GM23338 (cell line): ENCODE measurements at regions not wholly inside any gene's neighbourhood (a gene's known extent, or its start where the extent isn't known, plus 50 kb on each side); places are given as distances from the start of the nearest gene placed in this dataset.

Experiments used
- ATAC-seq: fragments of 200-7000 bp; cut with Tn5 transposase; 3 replicates; pipeline ENCODE4 v1.9.1; 2020
- DNase-seq: peaks from one replicate; pipeline ENCODE4 v3.0.0-alpha.2; 2015; ENCODE audit warnings: low spot score
- H2AFZ ChIP-seq: fragments of 200-600 bp; sonication (generic); 2 replicates; pipeline ENCODE4 v1.8.0; 2016; ENCODE audit warnings: antibody characterized with exemption, mild to moderate bottlenecking, moderate library complexity
- H3F3A ChIP-seq: fragments of 200-600 bp; sonication (generic); replicated peaks from 2 replicates; pipeline ENCODE4 v1.8.0; 2017; ENCODE audit warnings: antibody characterized with exemption, mixed run types, low read depth
- H3K27ac ChIP-seq: fragments of 200-600 bp; sonication (generic); 2 replicates; pipeline ENCODE4 v1.6.1; 2016; ENCODE audit warnings: low read depth
- H3K27me3 ChIP-seq: fragments of 200-600 bp; sonication (generic); 2 replicates; pipeline ENCODE4 v1.8.0; 2016; ENCODE audit warnings: mild to moderate bottlenecking, mixed run types, moderate library complexity; ENCODE audit not compliant: insufficient read depth
- H3K36me3 ChIP-seq: fragments of 200-600 bp; sonication (generic); 2 replicates; pipeline ENCODE4 v1.8.0; 2016; ENCODE audit warnings: mild to moderate bottlenecking; ENCODE audit not compliant: insufficient read depth
- H3K4me1 ChIP-seq: fragments of 200-600 bp; sonication (generic); 2 replicates; pipeline ENCODE4 v1.8.0; 2016; ENCODE audit warnings: mild to moderate bottlenecking, moderate library complexity; ENCODE audit not compliant: insufficient read depth
- H3K4me2 ChIP-seq: fragments of 200-600 bp; sonication (generic); 2 replicates; pipeline ENCODE4 v1.7.1; 2017; ENCODE audit warnings: mixed run types
- H3K4me3 ChIP-seq: fragments of 200-600 bp; sonication (generic); 2 replicates; pipeline ENCODE4 v1.6.1; 2016; ENCODE audit warnings: mixed run types
- H3K79me2 ChIP-seq: fragments of 200-600 bp; sonication (generic); replicated peaks from 2 replicates; pipeline ENCODE4 v1.8.0; 2017; ENCODE audit warnings: mild to moderate bottlenecking; ENCODE audit not compliant: insufficient read depth
- H3K9me2 ChIP-seq: fragments of 200-600 bp; sonication (generic); 2 replicates; pipeline ENCODE4 v1.8.0; 2017; ENCODE audit not compliant: insufficient read depth
- H4K20me1 ChIP-seq: fragments of 200-600 bp; sonication (generic); replicated peaks from 2 replicates; pipeline ENCODE4 v1.8.0; 2017; ENCODE audit warnings: mild to moderate bottlenecking; ENCODE audit not compliant: insufficient read depth
- H3K27ac Mint-ChIP-seq: 2 replicates; pipeline ENCODE4 v1.8.0; 2020; ENCODE audit warnings: inconsistent platforms, mild to moderate bottlenecking, moderate library complexity, mixed read lengths
- H3K27me3 Mint-ChIP-seq: 3 replicates; pipeline ENCODE4 v1.8.0; 2022; ENCODE audit warnings: low read depth, mild to moderate bottlenecking, moderate library complexity, mixed read lengths, inconsistent platforms; ENCODE audit not compliant: insufficient read depth, poor library complexity
- H3K36me3 Mint-ChIP-seq: 3 replicates; pipeline ENCODE4 v1.8.0; 2021; ENCODE audit warnings: low read depth, mild to moderate bottlenecking, inconsistent platforms, moderate library complexity, mixed read lengths
- H3K4me1 Mint-ChIP-seq: 3 replicates; pipeline ENCODE4 v1.8.0; 2020; ENCODE audit warnings: mild to moderate bottlenecking, inconsistent platforms, mixed read lengths
- H3K4me3 Mint-ChIP-seq: 3 replicates; pipeline ENCODE4 v1.8.0; 2021; ENCODE audit warnings: moderate library complexity, mild to moderate bottlenecking, inconsistent platforms, mixed read lengths
- H3K9me3 Mint-ChIP-seq: 3 replicates; pipeline ENCODE4 v1.8.0; 2020; ENCODE audit warnings: moderate library complexity, mild to moderate bottlenecking, inconsistent platforms, mixed read lengths
- CREB1 ChIP-seq: fragments of 250-450 bp; sonication (Bioruptor Pico); IDR thresholded peaks from 2 replicates; pipeline ENCODE4 v1.5.0; 2020; ENCODE audit warnings: low read depth, mild to moderate bottlenecking, moderate library complexity
- CTCF ChIP-seq, 2 experiments: fragments of 200-600 bp in 1 of 2; sonication (generic) in 1 of 2; conservative IDR thresholded peaks; 2 replicates each; pipeline versions ENCODE4 v1.5.1 to v1.6.1; 2016 to 2017; ENCODE audit warnings: antibody characterized with exemption in 2 of 2, low read depth in 2 of 2, mild to moderate bottlenecking in 2 of 2, moderate library complexity in 1 of 2
- ETS1 ChIP-seq: IDR thresholded peaks from 2 replicates; pipeline ENCODE4 v1.6.1; 2016; ENCODE audit warnings: antibody characterized with exemption
- EZH2 ChIP-seq: fragments of 200-600 bp; sonication (generic); IDR thresholded peaks from one replicate; pipeline ENCODE4 v1.8.0; 2017; ENCODE audit warnings: antibody characterized with exemption, mild to moderate bottlenecking, low read depth; ENCODE audit not compliant: unreplicated experiment
- POLR2AphosphoS5 ChIP-seq: IDR thresholded peaks from 2 replicates; pipeline ENCODE4 v1.6.1; 2016; ENCODE audit warnings: antibody characterized with exemption, low read depth
- REST ChIP-seq: IDR thresholded peaks from one replicate; pipeline ENCODE4 v1.6.1; 2018; ENCODE audit warnings: antibody characterized with exemption; ENCODE audit not compliant: unreplicated experiment
- STAT1 ChIP-seq: IDR thresholded peaks from one replicate; pipeline ENCODE4 v1.6.1; 2016; ENCODE audit warnings: antibody characterized with exemption; ENCODE audit not compliant: unreplicated experiment
- ZNF114 ChIP-seq: fragments of 250-450 bp; sonication (Bioruptor Pico); IDR thresholded peaks from 2 replicates; pipeline ENCODE4 v1.5.0; 2020; ENCODE audit warnings: mild to moderate bottlenecking, moderate library complexity
- ZNF331 ChIP-seq: fragments of 250-450 bp; sonication (Bioruptor Pico); IDR thresholded peaks from 2 replicates; pipeline ENCODE4 v1.5.0; 2020; ENCODE audit warnings: low read depth, mild to moderate bottlenecking, moderate library complexity

- no peak for TF ChIP-seq REST
- no peak for TF ChIP-seq POLR2AphosphoS5
- TF ChIP-seq ZNF331 (CRISPR knock-in tag), result no peak
- TF ChIP-seq EZH2, result no peak
- TF ChIP-seq CREB1 (CRISPR knock-in tag), result no peak
- no peak for TF ChIP-seq CTCF (conservative IDR thresholded peaks at IDR 0.05; ENCODE audit: low read depth in 2 of 2)
These were observed 297.4 kb upstream of the NEBL start (continued) for GRCh38 chr10:21194510-21194993.

GRCh38 chr10:21193196-21193595, 296.1 kb upstream of the NEBL start:
- Histone ChIP-seq H3K9me2 (0 out of 2 replicates have a peak, but pooled peaks cover 3% of the 10 kb centered on the region), H3K4me3 (no peak overlapping the region), H2AFZ (no peak overlapping the region), H3K79me2 (no peaks in the 10 kb centered on the region), H4K20me1 (no peaks in the 10 kb centered on the region), H3K27me3 (no peaks in the 10 kb centered on the region), H3K27ac (no peak overlapping the region), H3K36me3 (no peaks in the 10 kb centered on the region), H3K4me1 (no peaks in the 10 kb centered on the region), H3K4me2 (no peak overlapping the region), H3F3A (no peaks in the 10 kb centered on the region)
- H3K4me3 Mint-ChIP-seq, result no peak overlapping the region
- H3K4me1 Mint-ChIP-seq, result no peaks in the 10 kb centered on the region; the same call in 2 of the 3 replicates
- H3K36me3 Mint-ChIP-seq, result peaks cover 11% of the 10 kb centered on the region
- H3K27ac Mint-ChIP-seq, result no peak overlapping the region
- H3K9me3 Mint-ChIP-seq, result peaks cover 18% of the 10 kb centered on the region
- ATAC-seq, result no peak
- no peaks in the 10 kb centered on the region for H3K27me3 Mint-ChIP-seq
- no peak for DNase-seq
- TF ChIP-seq STAT1, result no peak
- no peak for TF ChIP-seq ETS1
- TF ChIP-seq CREB1 (CRISPR knock-in tag), result no peak
- TF ChIP-seq ZNF114 (CRISPR knock-in tag), result no peak
